Breast epithelium (tissue), 3 donors: ENCODE measurements at regions not wholly inside any gene's neighbourhood (a gene's known extent, or its start where the extent isn't known, plus 50 kb on each side); places are given as distances from the start of the nearest gene placed in this dataset.

ENCODE experiments used
- CTCF ChIP-seq, 3 donors: fragments of 450-650 bp; IDR thresholded peaks; one replicate each; pipeline ENCODE4 v1.5.1; 2016 to 2017; ENCODE audit warnings: antibody characterized with exemption in 3 of 3, mild to moderate bottlenecking in 3 of 3, moderate library complexity in 3 of 3
- POLR2A ChIP-seq: fragments of 450-650 bp; IDR thresholded peaks from one replicate; pipeline ENCODE4 v1.6.1; 2016; ENCODE audit warnings: antibody characterized with exemption, mild to moderate bottlenecking, moderate library complexity
- POLR2AphosphoS5 ChIP-seq, 3 donors: sonication (generic); formaldehyde crosslinking; IDR thresholded peaks; one replicate each; pipeline ENCODE4 v1.6.1; 2017; ENCODE audit warnings: antibody characterized with exemption in 3 of 3

DNA sequence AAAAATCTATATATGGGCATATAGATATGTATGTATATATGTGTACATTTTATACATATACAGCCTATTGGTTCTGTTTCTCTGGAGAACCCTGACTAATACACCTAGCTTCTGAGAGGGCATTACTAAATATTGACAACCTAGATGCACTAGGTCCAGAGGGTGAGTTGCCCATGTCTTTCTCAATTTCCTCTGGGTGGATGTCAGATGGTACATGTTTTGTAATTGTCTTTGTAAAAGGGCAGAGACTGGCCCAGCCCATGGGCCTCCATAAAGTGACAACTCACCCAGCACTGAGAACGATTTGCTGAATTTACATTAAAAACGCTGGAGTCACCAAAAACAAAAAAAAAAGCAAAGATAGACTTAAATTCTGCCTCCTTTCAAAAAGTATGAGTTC is 198.5 kb upstream of the FAM241A start:
- TF ChIP-seq POLR2A = no peak
- TF ChIP-seq CTCF (IDR thresholded peaks at IDR 0.05) = no peak
- no peak for TF ChIP-seq POLR2AphosphoS5 (IDR thresholded peaks at IDR 0.05)
